CD4-positive, alpha-beta T cell treated with Interleukin-17A for 1 hour (primary cell): ENCODE measurements at regions not wholly inside any gene's neighbourhood (a gene's known extent, or its start where the extent isn't known, plus 50 kb on each side); places are given as distances from the start of the nearest gene placed in this dataset.
A peak's percentile ranks its signal among the peaks of the same experiment; 100 is the strongest.
"Not testable (repeated sequence)": the region's sequence is repeated elsewhere in the genome, so short reads cannot be mapped to it uniquely, and the experiment has no call there.

Experiments used
- DNase-seq: peaks from one replicate; pipeline ENCODE4 v3.0.0-alpha.2; 2020

- no peak for DNase-seq
Measured at GRCh38 chr6:11403035-11403601, 134.4 kb upstream of the TMEM170B start.

- DNase-seq = not testable (repeated sequence)
Measured at GRCh38 chr6:11402581-11402980, 135.0 kb upstream of the TMEM170B start.

- DNase-seq = not testable (repeated sequence)
Measured at GRCh38 chr6:11401954-11402353, 135.6 kb upstream of the TMEM170B start.

- no peak for DNase-seq
Measured at GRCh38 chr6:11398451-11399326, 138.9 kb upstream of the TMEM170B start.

- no peak for DNase-seq
Measured at GRCh38 chr6:11397622-11398450, 139.7 kb upstream of the TMEM170B start.

GRCh38 chr6:11396860-11397259, 140.7 kb upstream of the TMEM170B start:
- no peak for DNase-seq

GRCh38 chr6:11393713-11394627, 143.6 kb upstream of the TMEM170B start:
- no peak for DNase-seq

- DNase-seq = no peak
Measured at GRCh38 chr6:11392778-11393507, 144.6 kb upstream of the TMEM170B start.

- no peak for DNase-seq
Measured at GRCh38 chr6:11391934-11392777, 145.4 kb upstream of the TMEM170B start.

GRCh38 chr6:11389977-11390376, 147.6 kb upstream of the TMEM170B start:
- DNase-seq = no peak

GRCh38 chr6:11388983-11389944, 148.3 kb upstream of the TMEM170B start:
- no peak for DNase-seq

- DNase-seq = no peak
Measured at GRCh38 chr6:11387707-11388430, 149.7 kb upstream of the TMEM170B start.

GRCh38 chr6:11386726-11387125, 150.8 kb upstream of the TMEM170B start:
- DNase-seq = no peak

- DNase-seq = no peak
Measured at GRCh38 chr6:11386323-11386722, 151.2 kb upstream of the TMEM170B start.

GRCh38 chr6:11384531-11385309, 152.3 kb upstream of the NEDD9 start:
- no peak for DNase-seq

- peak; percentile 89 for DNase-seq
Measured at GRCh38 chr6:11381801-11382513, 149.5 kb upstream of the NEDD9 start.
